ENCODE measurements at regions not wholly inside any gene's neighbourhood (a gene's known extent, or its start where the extent isn't known, plus 50 kb on each side); places are given as distances from the start of the nearest gene placed in this dataset.

GRCh38 chr6:47932575-47932974 is 150.7 kb downstream of the OPN5 start:
- no peak for TF ChIP-seq CTCF (IDR thresholded peaks at IDR 0.05; ENCODE audit: low read depth, low read length)
- TF ChIP-seq EZH2phosphoT487 (IDR thresholded peaks at IDR 0.05; ENCODE audit: low read depth) = no peak

Measured in OCI-LY3 (cell line).